Right lobe of liver (tissue), 4 donors: ENCODE measurements at regions not wholly inside any gene's neighbourhood (a gene's known extent, or its start where the extent isn't known, plus 50 kb on each side); places are given as distances from the start of the nearest gene placed in this dataset.

Experiments
- CTCF ChIP-seq, 4 donors: fragments of 200-600 bp in 3 of 4; fragments of 450-650 bp in 1 of 4; IDR thresholded peaks; one replicate each; pipeline versions ENCODE4 v1.5.1 to v1.8.0; 2016 to 2022; ENCODE audit warnings: antibody characterized with exemption in 4 of 4, mild to moderate bottlenecking in 2 of 4
- POLR2A ChIP-seq: fragments of 450-650 bp; IDR thresholded peaks from one replicate; pipeline ENCODE4 v1.6.1; 2017; ENCODE audit warnings: antibody characterized with exemption, mild to moderate bottlenecking
- donor health status: DM: no; HTN: no; CAD: no.
- donor health status: DM: no; HTN: no; CAD: no.
- donor health status: DM: no; HTN: yes; CAD: no.

DNA sequence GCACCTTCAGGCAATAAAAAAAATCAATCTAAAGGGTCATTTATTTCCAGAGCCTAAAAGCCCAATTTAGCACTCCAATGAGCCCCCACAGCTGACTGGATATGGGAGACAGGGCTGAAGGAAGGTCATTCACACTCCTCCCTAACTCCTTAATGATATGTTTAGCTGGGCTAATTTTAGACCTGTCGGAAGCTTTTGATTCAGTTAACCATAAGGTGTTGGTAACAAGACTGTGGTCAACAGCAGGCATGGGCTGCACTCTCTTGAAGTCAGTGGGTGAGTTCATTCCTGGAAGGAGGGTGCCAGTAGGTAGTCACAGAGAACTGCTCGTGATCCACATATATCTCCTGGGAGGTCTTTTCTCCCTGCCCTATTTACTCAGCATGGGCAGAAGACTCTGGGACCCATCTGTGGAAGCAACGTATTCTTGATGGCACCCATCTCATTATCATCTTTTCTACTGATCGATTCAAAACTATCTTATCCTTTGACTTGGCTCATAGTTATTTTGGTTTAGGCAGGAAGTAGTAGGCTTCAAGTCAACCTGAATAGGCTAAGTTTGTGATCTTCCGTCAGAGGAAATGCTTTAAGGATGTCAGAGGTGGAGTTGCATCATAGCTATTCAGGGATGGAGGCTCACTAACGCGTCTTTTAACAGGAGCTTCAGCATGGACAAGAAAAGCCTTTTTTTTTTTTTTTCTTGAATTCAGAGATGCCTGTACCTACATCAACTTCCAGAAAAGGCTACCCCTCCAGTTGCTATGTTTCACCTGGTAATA, 367.7 kb upstream of the SLC30A5 start:
- TF ChIP-seq POLR2A (no peak), CTCF (IDR thresholded peaks at IDR 0.05) (no peak)
